ENCODE measurements at regions not wholly inside any gene's neighbourhood (a gene's known extent, or its start where the extent isn't known, plus 50 kb on each side); places are given as distances from the start of the nearest gene placed in this dataset.

- intact Hi-C loops (cut with DNase I), result no loop called here
- Histone ChIP-seq H3K4me1 (replicated peaks) (no peaks in the 10 kb centered on the region), H3K9me3 (no peaks in the 10 kb centered on the region), H3K27ac (no peak overlapping the region), H3K36me3 (no peaks in the 10 kb centered on the region), H3K27me3 (replicated peaks; ENCODE audit: insufficient read depth) (no peaks in the 10 kb centered on the region), H3K4me3 (no peak overlapping the region)
- TF ChIP-seq POLR2AphosphoS5 (IDR thresholded peaks at IDR 0.05), result no peak
- no peak for TF ChIP-seq CTCF (IDR thresholded peaks at IDR 0.05)
- no peak for TF ChIP-seq POLR2A (IDR thresholded peaks at IDR 0.05)
- WGBS, result 100% methylated on average over 1 of the region's 1 CpG
- no peak for DNase-seq (ENCODE audit: low spot score)
Observed at GRCh38 chr17:71436479-71436878, 684.3 kb upstream of the SOX9 start.

- Histone ChIP-seq H3K36me3 (no peaks in the 10 kb centered on the region), H3K9me3 (no peaks in the 10 kb centered on the region), H3K4me1 (replicated peaks) (no peaks in the 10 kb centered on the region), H3K4me3 (no peak overlapping the region), H3K27ac (no peak overlapping the region), H3K27me3 (replicated peaks; ENCODE audit: insufficient read depth) (no peaks in the 10 kb centered on the region)
- intact Hi-C loops (cut with DNase I), result no loop called here
- no peak for TF ChIP-seq POLR2A (IDR thresholded peaks at IDR 0.05)
- TF ChIP-seq CTCF (IDR thresholded peaks at IDR 0.05), result no peak
- TF ChIP-seq POLR2AphosphoS5 (IDR thresholded peaks at IDR 0.05), result no peak
- DNase-seq (ENCODE audit: low spot score), result no peak
- WGBS, result 96% methylated on average over 1 of the region's 1 CpG
Observed at GRCh38 chr17:71437166-71437565, 683.7 kb upstream of the SOX9 start.

DNA sequence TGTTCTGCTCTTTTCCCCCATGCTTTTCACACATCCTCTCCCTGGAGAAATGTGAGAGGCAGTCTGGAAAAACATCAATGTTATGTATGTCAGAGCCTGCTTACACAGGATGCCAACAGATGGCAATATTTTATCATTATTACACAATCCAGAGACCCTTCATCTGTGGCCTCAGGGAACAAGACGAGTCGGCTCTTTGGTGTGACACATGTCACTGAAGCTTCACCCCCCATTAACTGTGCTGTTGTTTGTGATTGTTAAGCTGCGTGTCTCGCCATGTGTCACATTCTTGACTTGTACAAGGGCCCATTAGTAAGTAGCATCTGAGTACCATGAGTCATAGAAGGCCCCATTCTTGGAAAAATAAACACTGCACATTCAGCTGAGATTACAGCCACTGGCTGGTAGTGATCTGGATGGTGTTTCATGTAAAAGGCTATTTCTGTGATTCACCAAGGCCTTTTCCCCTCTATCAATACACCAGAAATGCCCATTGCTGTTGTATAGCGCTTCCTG is 682.1 kb upstream of the SOX9 start:
- no peak overlapping the region for H3K4me3 ChIP-seq
- H3K27ac ChIP-seq, result no peak overlapping the region
- 51% methylated on average over 5 of the region's 5 CpGs for WGBS
- no peaks in the 10 kb centered on the region for H3K36me3 ChIP-seq
- H3K4me1 ChIP-seq (replicated peaks), result no peaks in the 10 kb centered on the region
- no peaks in the 10 kb centered on the region for H3K27me3 ChIP-seq (replicated peaks; ENCODE audit: insufficient read depth)
- DNase-seq (ENCODE audit: low spot score), result no peak
- no peaks in the 10 kb centered on the region for H3K9me3 ChIP-seq
- TF ChIP-seq CTCF (IDR thresholded peaks at IDR 0.05) (no peak), POLR2A (IDR thresholded peaks at IDR 0.05) (no peak), POLR2AphosphoS5 (IDR thresholded peaks at IDR 0.05) (no peak)
- intact Hi-C loops (cut with DNase I), result no loop called here

DNA sequence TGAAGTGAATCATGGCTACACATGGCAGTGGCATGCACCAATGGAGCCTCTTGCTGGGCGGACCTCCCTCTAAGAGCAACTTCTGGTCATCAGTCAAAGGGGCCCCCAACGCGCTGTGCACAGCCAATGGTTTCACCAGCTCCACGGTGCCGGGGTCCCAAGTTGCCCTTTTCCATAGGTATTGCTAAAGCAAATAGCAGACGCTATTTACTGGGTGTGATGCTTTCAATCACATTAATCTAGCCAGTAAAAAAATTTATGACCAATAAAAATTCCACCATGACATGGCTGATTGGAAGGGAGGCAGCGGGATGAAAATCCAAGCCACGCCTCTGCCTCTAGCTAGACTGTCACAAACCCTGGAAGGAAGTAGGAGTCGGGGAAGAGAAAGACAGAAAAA is 680.3 kb upstream of the SOX9 start:
- intact Hi-C loops (cut with DNase I), result no loop called here
- no peak overlapping the region for H3K27ac ChIP-seq
- whole genome bisulfite sequencing, result 27% methylated on average over 9 of the region's 9 CpGs

More for the DNA sequence above, 680.3 kb upstream of the SOX9 start:
- Histone ChIP-seq H3K4me3 (no peak overlapping the region), H3K4me1 (replicated peaks) (no peaks in the 10 kb centered on the region), H3K9me3 (no peaks in the 10 kb centered on the region), H3K36me3 (no peaks in the 10 kb centered on the region), H3K27me3 (replicated peaks; ENCODE audit: insufficient read depth) (no peaks in the 10 kb centered on the region)
- no peak for DNase-seq (ENCODE audit: low spot score)
- no peak for TF ChIP-seq CTCF (IDR thresholded peaks at IDR 0.05)
- no peak for TF ChIP-seq POLR2AphosphoS5 (IDR thresholded peaks at IDR 0.05)
- no peak for TF ChIP-seq POLR2A (IDR thresholded peaks at IDR 0.05)
